ENCODE measurements at regions not wholly inside any gene's neighbourhood (a gene's known extent, or its start where the extent isn't known, plus 50 kb on each side); places are given as distances from the start of the nearest gene placed in this dataset.

GRCh38 chr20:11301699-11302098 is 616.0 kb upstream of the BTBD3 start:
- DNase-seq: no peak

GRCh38 chr20:11302436-11302835 is 615.3 kb upstream of the BTBD3 start:
- DNase-seq: no peak

- no peak for DNase-seq
These were observed 612.9 kb upstream of the BTBD3 start for GRCh38 chr20:11304795-11305194.

GRCh38 chr20:11305406-11305805 is 612.3 kb upstream of the BTBD3 start:
- DNase-seq: no peak

- no peak for DNase-seq
These were observed 606.0 kb upstream of the BTBD3 start for GRCh38 chr20:11311659-11312224.

- DNase-seq: no peak
These were observed 602.2 kb upstream of the BTBD3 start for GRCh38 chr20:11315525-11315924.

- DNase-seq: no peak
These were observed 601.4 kb upstream of the BTBD3 start for GRCh38 chr20:11316244-11316643.

GRCh38 chr20:11320033-11320432 is 597.7 kb upstream of the BTBD3 start:
- no peak for DNase-seq

GRCh38 chr20:11323816-11324215 is 593.9 kb upstream of the BTBD3 start:
- no peak for DNase-seq

- no peak for DNase-seq
These were observed 592.7 kb upstream of the BTBD3 start for GRCh38 chr20:11324990-11325389.

GRCh38 chr20:11328839-11329238 is 588.9 kb upstream of the BTBD3 start:
- no peak for DNase-seq

GRCh38 chr20:11329271-11329670 is 588.4 kb upstream of the BTBD3 start:
- DNase-seq: no peak

- no peak for DNase-seq
These were observed 586.6 kb upstream of the BTBD3 start for GRCh38 chr20:11331096-11331495.

GRCh38 chr20:11332381-11332780 is 585.3 kb upstream of the BTBD3 start:
- DNase-seq: no peak

- DNase-seq: no peak
These were observed 584.1 kb upstream of the BTBD3 start for GRCh38 chr20:11333634-11334033.

- DNase-seq: no peak
These were observed 580.1 kb upstream of the BTBD3 start for GRCh38 chr20:11337361-11338130.

- DNase-seq: no peak
These were observed 579.0 kb upstream of the BTBD3 start for GRCh38 chr20:11338496-11339306.

- DNase-seq: no peak
These were observed 572.8 kb upstream of the BTBD3 start for GRCh38 chr20:11344939-11345338.

GRCh38 chr20:11347738-11348137 is 570.0 kb upstream of the BTBD3 start:
- DNase-seq: no peak

- no peak for DNase-seq
These were observed 567.3 kb upstream of the BTBD3 start for GRCh38 chr20:11350126-11351005.

GRCh38 chr20:11352041-11352440 is 565.7 kb upstream of the BTBD3 start:
- no peak for DNase-seq

GRCh38 chr20:11354846-11355245 is 562.8 kb upstream of the BTBD3 start:
- DNase-seq: no peak

All from left kidney (tissue), 1 donor.